WTC11 (cell line): ENCODE measurements at regions not wholly inside any gene's neighbourhood (a gene's known extent, or its start where the extent isn't known, plus 50 kb on each side); places are given as distances from the start of the nearest gene placed in this dataset.
A peak's percentile ranks its signal among the peaks of the same experiment; 100 is the strongest.

Experiments
- ATAC-seq: fragments of 200-7000 bp; cut with Tn5 transposase; 2 replicates; pipeline ENCODE4 v1.10.0; 2021; ENCODE audit warnings: mild to moderate bottlenecking, moderate library complexity
- CTCF ChIA-PET: fragments of 300-600 bp; sonication (Branson Sonifier 250); formaldehyde crosslinking; loops from one replicate; lab custom pipeline; 2021; ENCODE audit warnings: antibody characterized with exemption; lab: Charles Lee
- POLR2A ChIA-PET: fragments of 350-600 bp; sonication (Branson Sonifier 250); formaldehyde crosslinking; loops from one replicate; lab custom pipeline; 2021; ENCODE audit warnings: antibody characterized with exemption; lab: Charles Lee
- DNase-seq: peaks from one replicate; pipeline ENCODE4 v3.0.0; 2021; ENCODE audit warnings: low spot score
- H3K27ac Mint-ChIP-seq: 2 replicates; pipeline ENCODE4 v1.8.0; 2021; ENCODE audit warnings: mixed read lengths
- H3K27me3 Mint-ChIP-seq: 2 replicates; pipeline ENCODE4 v1.8.0; 2021; ENCODE audit warnings: low read depth, mild to moderate bottlenecking, moderate library complexity, mixed read lengths
- H3K36me3 Mint-ChIP-seq: 2 replicates; pipeline ENCODE4 v1.8.0; 2021; ENCODE audit warnings: mixed read lengths
- H3K4me1 Mint-ChIP-seq: 2 replicates; pipeline ENCODE4 v1.8.0; 2022; ENCODE audit warnings: mixed read lengths
- H3K4me3 Mint-ChIP-seq: 2 replicates; pipeline ENCODE4 v1.8.0; 2021; ENCODE audit warnings: mild to moderate bottlenecking, moderate library complexity, mixed read lengths
- H3K9me3 Mint-ChIP-seq: 2 replicates; pipeline ENCODE4 v1.8.0; 2021; ENCODE audit warnings: mixed read lengths
- CREM ChIP-seq: sonication (generic); formaldehyde crosslinking; IDR thresholded peaks from 2 replicates; pipeline ENCODE4 v1.8.1; 2022; ENCODE audit warnings: mild to moderate bottlenecking, missing genetic modification reagents, moderate library complexity
- FOXJ3 ChIP-seq: sonication (generic); formaldehyde crosslinking; IDR thresholded peaks from 2 replicates; pipeline ENCODE4 v1.9.0; 2021; ENCODE audit warnings: missing genetic modification reagents, mild to moderate bottlenecking, borderline replicate concordance
- HMGXB4 ChIP-seq: sonication (generic); formaldehyde crosslinking; IDR thresholded peaks from 2 replicates; pipeline ENCODE4 v1.8.1; 2023; ENCODE audit warnings: mild to moderate bottlenecking, moderate library complexity, missing genetic modification reagents
- MLX ChIP-seq: sonication (generic); formaldehyde crosslinking; IDR thresholded peaks from 2 replicates; pipeline ENCODE4 v1.8.1; 2023; ENCODE audit warnings: mild to moderate bottlenecking, missing genetic modification reagents, moderate library complexity
- NFATC4 ChIP-seq: fragments of 250-450 bp; sonication (Bioruptor Pico); IDR thresholded peaks from 2 replicates; pipeline ENCODE4 v1.9.0; 2021; ENCODE audit warnings: mild to moderate bottlenecking
- SP1 ChIP-seq: sonication (generic); formaldehyde crosslinking; conservative IDR thresholded peaks from 2 replicates; pipeline ENCODE4 v1.8.1; 2022; ENCODE audit warnings: missing genetic modification reagents
- ZNF232 ChIP-seq: sonication (generic); formaldehyde crosslinking; IDR thresholded peaks from 2 replicates; pipeline ENCODE4 v1.8.0; 2022; ENCODE audit warnings: mild to moderate bottlenecking, missing genetic modification reagents
- ZNF317 ChIP-seq: sonication (generic); formaldehyde crosslinking; IDR thresholded peaks from 2 replicates; pipeline ENCODE4 v1.8.1; 2023; ENCODE audit warnings: low read depth, mild to moderate bottlenecking, moderate library complexity, missing genetic modification reagents, borderline replicate concordance
- TF ChIP-seq, protein P1 (sequence below): sonication (generic); formaldehyde crosslinking; IDR thresholded peaks from 2 replicates; pipeline ENCODE4 v1.8.1; 2022; ENCODE audit warnings: mild to moderate bottlenecking, missing genetic modification reagents, moderate library complexity, borderline replicate concordance
- TF ChIP-seq, protein P2 (sequence below): sonication (generic); formaldehyde crosslinking; IDR thresholded peaks from 2 replicates; pipeline ENCODE4 v1.8.0; 2023; ENCODE audit warnings: mild to moderate bottlenecking, missing genetic modification reagents
- TF ChIP-seq, protein P3 (sequence below): sonication (generic); formaldehyde crosslinking; IDR thresholded peaks from 2 replicates; pipeline ENCODE4 v1.8.0; 2022; ENCODE audit warnings: mild to moderate bottlenecking, missing genetic modification reagents

DNA sequence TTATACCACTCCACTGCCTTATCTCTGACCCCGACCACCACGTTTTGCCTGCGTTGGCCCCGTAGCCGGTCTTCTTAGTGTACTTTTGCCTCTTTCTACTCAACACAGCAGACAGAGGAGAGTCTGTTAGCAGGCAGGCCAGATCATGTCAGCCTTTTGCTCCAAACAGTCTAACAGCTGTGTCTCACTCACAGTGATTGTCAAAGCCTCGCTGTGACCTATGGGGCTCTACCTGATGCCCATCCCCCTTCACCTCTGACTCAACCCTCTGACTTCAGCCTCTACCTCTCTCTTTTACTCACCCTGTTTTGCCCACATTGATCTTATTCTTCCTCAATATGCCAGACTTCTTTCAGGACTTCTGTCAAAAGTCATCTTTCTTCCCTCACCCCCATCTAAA, 127.1 kb downstream of the TRIML1 start:
- DNase-seq, result no peak
- TF ChIP-seq, protein P1, sequence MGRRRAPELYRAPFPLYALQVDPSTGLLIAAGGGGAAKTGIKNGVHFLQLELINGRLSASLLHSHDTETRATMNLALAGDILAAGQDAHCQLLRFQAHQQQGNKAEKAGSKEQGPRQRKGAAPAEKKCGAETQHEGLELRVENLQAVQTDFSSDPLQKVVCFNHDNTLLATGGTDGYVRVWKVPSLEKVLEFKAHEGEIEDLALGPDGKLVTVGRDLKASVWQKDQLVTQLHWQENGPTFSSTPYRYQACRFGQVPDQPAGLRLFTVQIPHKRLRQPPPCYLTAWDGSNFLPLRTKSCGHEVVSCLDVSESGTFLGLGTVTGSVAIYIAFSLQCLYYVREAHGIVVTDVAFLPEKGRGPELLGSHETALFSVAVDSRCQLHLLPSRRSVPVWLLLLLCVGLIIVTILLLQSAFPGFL, result no peak
- TF ChIP-seq, protein P2, sequence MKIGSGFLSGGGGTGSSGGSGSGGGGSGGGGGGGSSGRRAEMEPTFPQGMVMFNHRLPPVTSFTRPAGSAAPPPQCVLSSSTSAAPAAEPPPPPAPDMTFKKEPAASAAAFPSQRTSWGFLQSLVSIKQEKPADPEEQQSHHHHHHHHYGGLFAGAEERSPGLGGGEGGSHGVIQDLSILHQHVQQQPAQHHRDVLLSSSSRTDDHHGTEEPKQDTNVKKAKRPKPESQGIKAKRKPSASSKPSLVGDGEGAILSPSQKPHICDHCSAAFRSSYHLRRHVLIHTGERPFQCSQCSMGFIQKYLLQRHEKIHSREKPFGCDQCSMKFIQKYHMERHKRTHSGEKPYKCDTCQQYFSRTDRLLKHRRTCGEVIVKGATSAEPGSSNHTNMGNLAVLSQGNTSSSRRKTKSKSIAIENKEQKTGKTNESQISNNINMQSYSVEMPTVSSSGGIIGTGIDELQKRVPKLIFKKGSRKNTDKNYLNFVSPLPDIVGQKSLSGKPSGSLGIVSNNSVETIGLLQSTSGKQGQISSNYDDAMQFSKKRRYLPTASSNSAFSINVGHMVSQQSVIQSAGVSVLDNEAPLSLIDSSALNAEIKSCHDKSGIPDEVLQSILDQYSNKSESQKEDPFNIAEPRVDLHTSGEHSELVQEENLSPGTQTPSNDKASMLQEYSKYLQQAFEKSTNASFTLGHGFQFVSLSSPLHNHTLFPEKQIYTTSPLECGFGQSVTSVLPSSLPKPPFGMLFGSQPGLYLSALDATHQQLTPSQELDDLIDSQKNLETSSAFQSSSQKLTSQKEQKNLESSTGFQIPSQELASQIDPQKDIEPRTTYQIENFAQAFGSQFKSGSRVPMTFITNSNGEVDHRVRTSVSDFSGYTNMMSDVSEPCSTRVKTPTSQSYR (CRISPR knock-in tag), result no peak
- H3K27ac Mint-ChIP-seq, result no peak overlapping the region; the same call in 1 of the 2 replicates
- no peak overlapping the region for H3K4me3 Mint-ChIP-seq
- H3K27me3 Mint-ChIP-seq, result no peaks in the 10 kb centered on the region
- no peaks in the 10 kb centered on the region for H3K36me3 Mint-ChIP-seq
- no peak for ATAC-seq
- H3K4me1 Mint-ChIP-seq, result peaks cover 20% of the 10 kb centered on the region
- CTCF ChIA-PET, result no interaction called here
- H3K9me3 Mint-ChIP-seq, result no peaks in the 10 kb centered on the region
- POLR2A ChIA-PET, result interaction anchor here (0.5 to 0.7 kb wide), 2 partner anchors 8 to 487 kb away, joined by 3 to 5 read pairs; no protein-coding TSS in a partner anchor

GRCh38 chr4:188268131-188268908, 129.1 kb downstream of the TRIML1 start:
- ATAC-seq, result peak; percentile 77
- peaks cover 20% of the 10 kb centered on the region for H3K4me1 Mint-ChIP-seq
- H3K27me3 Mint-ChIP-seq, result no peaks in the 10 kb centered on the region
- no peak overlapping the region for H3K4me3 Mint-ChIP-seq
- H3K27ac Mint-ChIP-seq, result no peak overlapping the region
- no peaks in the 10 kb centered on the region for H3K9me3 Mint-ChIP-seq
- CTCF ChIA-PET, result no interaction called here
- H3K36me3 Mint-ChIP-seq, result no peaks in the 10 kb centered on the region
- TF ChIP-seq ZNF317 (CRISPR knock-in tag), result no peak
- TF ChIP-seq, protein P2 (CRISPR knock-in tag), result no peak
- TF ChIP-seq NFATC4 (CRISPR knock-in tag), result no peak
- no peak for TF ChIP-seq ZNF232 (CRISPR knock-in tag)
- 0 out of 2 replicates have a peak, but pooled peaks have one; percentile 9 for TF ChIP-seq SP1 (CRISPR knock-in tag)
- no peak for TF ChIP-seq FOXJ3 (CRISPR knock-in tag)
- TF ChIP-seq MLX (CRISPR knock-in tag), result no peak
- TF ChIP-seq, all 79 proteins: peak for 1
- POLR2A ChIA-PET, result no interaction called here
- DNase-seq, result no peak

DNA sequence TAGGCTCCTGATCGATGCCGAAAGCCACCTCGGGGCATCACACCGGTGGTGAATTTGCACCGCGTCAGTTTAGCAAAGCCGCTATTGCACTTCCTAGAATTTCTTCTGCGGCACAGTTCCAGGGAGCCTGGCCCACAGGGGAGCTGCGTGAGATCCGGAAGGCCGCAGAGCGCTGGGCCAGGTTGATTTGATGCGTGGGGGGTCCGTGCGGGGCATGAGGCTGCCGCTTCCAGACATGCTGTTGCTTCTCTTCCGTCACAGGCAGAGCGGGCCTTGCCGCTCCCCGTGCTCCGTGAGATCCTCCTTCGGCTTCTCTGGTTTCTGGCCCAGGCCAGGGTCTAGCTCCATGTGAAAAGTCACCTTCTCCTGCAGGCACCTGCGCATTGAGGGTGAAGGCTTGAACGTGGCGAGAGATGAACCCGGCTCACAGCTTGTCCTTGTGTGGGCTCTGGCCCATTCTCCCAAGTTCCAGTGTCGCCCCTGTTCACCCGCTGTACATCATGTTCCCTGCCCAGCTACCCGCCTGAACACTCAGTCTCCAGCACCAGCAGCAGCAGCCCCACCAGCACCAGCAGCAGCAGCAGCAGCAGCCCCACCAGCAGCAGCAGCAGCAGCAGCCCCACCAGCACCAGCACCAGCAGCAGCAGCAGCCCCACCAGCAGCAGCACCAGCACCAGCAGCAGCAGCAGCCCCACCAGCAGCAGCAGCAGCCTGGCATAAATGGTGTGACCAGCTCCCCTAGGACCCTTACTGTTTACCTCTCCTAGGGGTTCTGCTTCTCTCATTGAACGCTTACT, 131.2 kb downstream of the TRIML1 start:
- DNase-seq (no peak), ATAC-seq (no peak)
- no peaks in the 10 kb centered on the region for H3K36me3 Mint-ChIP-seq
- H3K27ac Mint-ChIP-seq, result no peak overlapping the region
- TF ChIP-seq, protein P3, sequence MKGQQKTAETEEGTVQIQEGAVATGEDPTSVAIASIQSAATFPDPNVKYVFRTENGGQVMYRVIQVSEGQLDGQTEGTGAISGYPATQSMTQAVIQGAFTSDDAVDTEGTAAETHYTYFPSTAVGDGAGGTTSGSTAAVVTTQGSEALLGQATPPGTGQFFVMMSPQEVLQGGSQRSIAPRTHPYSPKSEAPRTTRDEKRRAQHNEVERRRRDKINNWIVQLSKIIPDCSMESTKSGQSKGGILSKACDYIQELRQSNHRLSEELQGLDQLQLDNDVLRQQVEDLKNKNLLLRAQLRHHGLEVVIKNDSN (CRISPR knock-in tag), result no peak
- TF ChIP-seq CREM, result no peak
- no peak for TF ChIP-seq HMGXB4 (CRISPR knock-in tag)
- no peaks in the 10 kb centered on the region for H3K9me3 Mint-ChIP-seq
- ChIA-PET POLR2A (no interaction called here), CTCF (no interaction called here)
- peaks cover 20% of the 10 kb centered on the region for H3K4me1 Mint-ChIP-seq
- no peak overlapping the region for H3K4me3 Mint-ChIP-seq
- H3K27me3 Mint-ChIP-seq, result no peaks in the 10 kb centered on the region
